GM12865 (cell line): ENCODE measurements at regions not wholly inside any gene's neighbourhood (a gene's known extent, or its start where the extent isn't known, plus 50 kb on each side); places are given as distances from the start of the nearest gene placed in this dataset.

Experiments
- DNase-seq: peaks from one replicate; pipeline ENCODE4 v3.0.0; 2010; ENCODE audit warnings: low read depth
- H3K4me3 ChIP-seq: 2 replicates; pipeline ENCODE4 v1.5.1; 2011; ENCODE audit warnings: mild to moderate bottlenecking, low read depth, low read length, control low read depth
- TF ChIP-seq, protein P1 (sequence below): IDR thresholded peaks from 2 replicates; pipeline ENCODE4 v1.5.1; 2011; ENCODE audit warnings: low read length, control low read depth, low read depth, inconsistent platforms; ENCODE audit not compliant: insufficient read depth; ENCODE audit errors: missing control alignments

DNA sequence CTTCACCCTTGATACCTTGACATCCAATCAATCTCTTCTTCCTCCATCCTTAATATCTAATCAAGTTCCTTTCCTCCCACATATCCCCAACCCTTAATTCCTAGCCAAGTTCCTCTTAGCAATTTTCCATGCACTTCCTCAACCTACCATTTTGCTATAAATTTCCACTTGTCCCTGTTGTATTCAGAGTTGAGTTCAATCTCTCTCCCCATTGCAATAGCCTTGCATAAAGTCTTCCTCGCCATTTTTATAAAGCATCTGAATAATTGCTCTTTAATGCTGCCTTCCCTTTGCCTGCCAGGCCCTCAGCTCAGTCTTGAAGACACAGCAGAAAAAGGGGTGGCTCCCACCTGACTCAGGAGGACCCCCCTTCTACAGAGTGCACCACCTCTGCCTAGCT lies 390.3 kb downstream of the HHIPL2 start:
- DNase-seq: no peak
- H3K4me3 ChIP-seq: no peak overlapping the region
- TF ChIP-seq, protein P1, sequence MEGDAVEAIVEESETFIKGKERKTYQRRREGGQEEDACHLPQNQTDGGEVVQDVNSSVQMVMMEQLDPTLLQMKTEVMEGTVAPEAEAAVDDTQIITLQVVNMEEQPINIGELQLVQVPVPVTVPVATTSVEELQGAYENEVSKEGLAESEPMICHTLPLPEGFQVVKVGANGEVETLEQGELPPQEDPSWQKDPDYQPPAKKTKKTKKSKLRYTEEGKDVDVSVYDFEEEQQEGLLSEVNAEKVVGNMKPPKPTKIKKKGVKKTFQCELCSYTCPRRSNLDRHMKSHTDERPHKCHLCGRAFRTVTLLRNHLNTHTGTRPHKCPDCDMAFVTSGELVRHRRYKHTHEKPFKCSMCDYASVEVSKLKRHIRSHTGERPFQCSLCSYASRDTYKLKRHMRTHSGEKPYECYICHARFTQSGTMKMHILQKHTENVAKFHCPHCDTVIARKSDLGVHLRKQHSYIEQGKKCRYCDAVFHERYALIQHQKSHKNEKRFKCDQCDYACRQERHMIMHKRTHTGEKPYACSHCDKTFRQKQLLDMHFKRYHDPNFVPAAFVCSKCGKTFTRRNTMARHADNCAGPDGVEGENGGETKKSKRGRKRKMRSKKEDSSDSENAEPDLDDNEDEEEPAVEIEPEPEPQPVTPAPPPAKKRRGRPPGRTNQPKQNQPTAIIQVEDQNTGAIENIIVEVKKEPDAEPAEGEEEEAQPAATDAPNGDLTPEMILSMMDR: no peak

DNA sequence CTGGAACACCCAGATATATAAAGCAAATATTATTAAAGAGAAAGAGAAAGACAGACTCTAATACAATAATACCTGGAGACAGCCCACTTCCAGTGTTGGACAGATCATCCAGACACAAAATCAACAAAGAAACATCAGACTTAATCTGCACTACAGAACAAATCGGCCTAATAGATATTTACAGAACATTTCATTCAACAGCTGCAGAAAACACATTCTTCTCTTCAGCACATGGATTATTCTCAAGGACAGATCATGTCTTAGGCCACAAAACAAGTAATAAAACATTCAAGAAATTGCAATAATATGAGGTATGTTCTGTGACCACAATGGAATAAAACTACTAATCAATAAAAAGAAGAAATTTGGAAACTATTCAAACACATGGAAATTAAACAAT lies 398.3 kb upstream of the DUSP10 start:
- DNase-seq: no peak
- H3K4me3 ChIP-seq: no peak overlapping the region
- TF ChIP-seq, protein P1: no peak

DNA sequence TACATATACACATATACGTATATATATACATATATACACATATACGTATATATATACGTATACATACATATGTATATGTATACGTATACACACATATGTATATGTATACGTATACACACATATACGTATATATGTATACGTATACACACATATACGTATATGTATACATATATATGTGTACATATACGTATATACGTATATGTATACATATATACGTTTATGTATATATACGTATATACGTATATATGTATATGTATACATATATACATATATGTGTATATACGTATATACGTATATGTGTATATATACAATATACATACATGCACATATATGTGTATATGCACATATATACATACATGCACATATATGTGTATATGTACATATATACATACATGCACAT lies 396.2 kb upstream of the DUSP10 start:
- H3K4me3 ChIP-seq: no peak overlapping the region

DNA sequence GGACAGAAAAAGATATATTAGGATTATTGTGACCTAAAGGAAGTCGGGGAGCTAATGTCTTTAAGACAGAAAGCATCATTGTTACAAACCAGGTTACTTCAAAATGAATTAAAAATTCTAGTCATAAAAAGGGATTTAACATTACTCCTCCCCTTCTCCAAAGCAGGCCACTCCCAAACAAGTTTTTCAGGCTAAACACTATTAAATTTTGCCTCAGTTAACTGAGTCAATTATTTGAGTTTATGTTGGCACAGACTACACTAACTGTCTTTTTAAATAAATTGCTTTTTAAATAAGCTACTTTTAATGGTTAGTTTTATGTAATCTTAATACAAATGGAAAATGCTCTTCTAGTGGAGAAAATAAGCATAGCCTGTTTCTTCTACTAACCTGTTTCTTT lies 395.0 kb upstream of the DUSP10 start:
- DNase-seq: no peak
- TF ChIP-seq, protein P1: no peak
- H3K4me3 ChIP-seq: no peak overlapping the region

More for the DNA sequence above, 396.2 kb upstream of the DUSP10 start:
- DNase-seq: no peak
- TF ChIP-seq, protein P1: no peak

DNA sequence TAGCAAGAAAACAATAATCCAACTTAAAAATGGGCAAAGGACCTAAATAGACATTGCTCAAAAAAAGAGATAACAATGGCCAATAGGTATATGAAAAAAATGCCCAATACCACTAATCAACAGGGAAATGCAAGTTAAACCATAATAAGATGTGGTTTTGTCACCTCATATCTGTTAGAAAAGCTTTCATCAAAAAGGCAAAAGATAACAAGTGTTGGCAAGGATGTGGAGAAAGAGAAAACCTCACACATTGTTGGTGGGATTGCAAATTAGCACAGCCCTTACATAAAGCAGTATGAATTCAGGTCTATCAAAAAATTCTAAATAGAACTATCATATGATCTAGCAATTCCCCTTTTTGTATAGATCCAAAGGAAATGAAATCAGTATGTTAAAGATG lies 387.2 kb upstream of the DUSP10 start:
- no peak overlapping the region for H3K4me3 ChIP-seq
- TF ChIP-seq, protein P1: no peak
- DNase-seq: no peak

DNA sequence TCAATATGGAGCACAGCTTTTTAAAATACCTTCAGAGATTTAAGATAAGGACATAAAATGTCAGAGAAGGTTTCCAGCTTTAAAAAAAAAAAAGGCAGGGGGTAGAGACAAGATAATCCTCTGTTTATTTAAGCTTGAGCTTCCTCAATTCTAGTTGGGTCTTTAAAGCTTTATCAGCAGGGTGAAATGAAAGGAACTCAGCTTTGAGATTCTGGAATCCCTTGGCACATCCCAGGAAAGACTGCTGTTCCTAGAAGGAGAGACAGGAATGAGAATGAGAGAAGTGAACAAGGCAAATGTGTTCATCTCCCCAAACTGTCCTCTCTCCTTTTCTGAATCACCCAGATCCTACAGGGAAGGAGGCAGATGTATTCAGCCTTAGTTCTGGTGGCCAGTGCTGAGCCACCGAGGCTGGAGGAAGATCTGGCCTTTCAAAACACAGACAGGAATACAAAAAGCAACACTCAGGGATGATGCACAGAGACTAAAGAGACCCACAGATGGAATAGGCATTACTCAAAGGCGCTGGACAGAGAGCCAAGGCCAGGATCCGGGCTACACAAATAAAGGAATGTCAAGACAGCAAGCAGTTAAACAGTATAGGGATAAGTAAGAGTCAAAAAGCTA lies 385.8 kb upstream of the DUSP10 start:
- no peak overlapping the region for H3K4me3 ChIP-seq
- TF ChIP-seq, protein P1: no peak
- DNase-seq: no peak

DNA sequence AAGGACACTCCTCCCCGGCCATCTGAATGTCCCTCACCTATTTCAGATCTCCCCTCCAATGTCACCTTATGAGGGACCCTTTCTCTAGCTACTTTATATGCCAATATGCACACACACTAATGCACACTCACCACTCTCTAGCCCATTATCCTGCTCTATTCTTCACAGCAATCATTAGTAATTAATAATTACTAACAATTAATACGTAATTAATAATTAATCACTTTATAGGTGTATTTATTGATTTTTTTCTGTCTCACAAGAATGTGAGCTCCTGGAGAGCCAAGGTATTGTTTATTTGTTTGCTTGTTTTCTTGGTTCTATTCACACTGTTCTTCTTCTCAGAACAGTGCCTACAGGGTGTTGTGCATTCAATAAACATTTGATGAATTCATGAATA lies 385.2 kb upstream of the DUSP10 start:
- no peak overlapping the region for H3K4me3 ChIP-seq
- DNase-seq: no peak
- TF ChIP-seq, protein P1: no peak
